ENCODE measurements at regions not wholly inside any gene's neighbourhood (a gene's known extent, or its start where the extent isn't known, plus 50 kb on each side); places are given as distances from the start of the nearest gene placed in this dataset.

DNA sequence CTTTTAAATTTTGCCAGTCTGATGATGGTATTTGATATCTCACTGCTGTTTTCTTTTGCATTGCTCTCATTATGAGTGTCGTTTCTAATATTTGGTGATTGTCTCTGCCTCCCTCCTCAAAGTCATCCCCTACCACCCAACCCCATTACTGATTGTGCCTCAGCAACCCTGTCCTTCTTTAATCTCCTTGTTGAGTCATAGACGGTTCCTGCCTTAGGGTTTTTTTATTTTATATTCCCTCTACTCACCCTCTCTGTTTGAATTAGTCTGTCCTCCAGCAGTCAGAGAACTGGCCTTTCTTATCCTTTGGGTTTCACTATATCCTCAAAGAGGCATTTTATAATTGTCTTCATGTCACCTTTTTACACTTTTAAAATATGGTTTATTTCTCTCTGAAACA lies 409.3 kb upstream of the CPEB2 start:
- DNase-seq, result no peak

DNA sequence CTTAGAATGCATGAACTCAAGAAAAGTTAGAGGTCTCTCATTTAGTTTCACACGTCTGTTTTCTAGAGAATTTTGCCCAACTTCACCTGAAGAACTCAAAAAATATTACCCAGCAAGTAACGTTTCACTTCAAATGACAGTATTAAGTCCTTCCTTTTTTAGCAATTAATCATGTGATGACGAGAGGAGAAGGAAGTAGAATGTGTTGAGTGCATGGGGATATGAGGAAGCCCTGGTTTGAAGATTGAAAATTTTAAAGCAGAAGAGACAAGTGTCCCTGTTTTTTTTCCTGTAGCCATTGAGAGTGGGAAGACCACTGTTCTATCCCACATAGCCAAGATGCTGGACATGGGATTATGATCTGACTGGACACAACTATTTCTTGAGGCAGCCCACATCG lies 406.3 kb upstream of the CPEB2 start:
- DNase-seq, result peak; percentile 1 to 25

GRCh38 chr4:14596437-14596836 lies 405.8 kb upstream of the CPEB2 start:
- DNase-seq, result no peak

- no peak for DNase-seq
Measured at GRCh38 chr4:14596904-14597303, 405.4 kb upstream of the CPEB2 start.

GRCh38 chr4:14602206-14602605 lies 400.1 kb upstream of the CPEB2 start:
- DNase-seq, result no peak

- no peak for DNase-seq
Measured at GRCh38 chr4:14607001-14607400, 395.3 kb upstream of the CPEB2 start.

DNA sequence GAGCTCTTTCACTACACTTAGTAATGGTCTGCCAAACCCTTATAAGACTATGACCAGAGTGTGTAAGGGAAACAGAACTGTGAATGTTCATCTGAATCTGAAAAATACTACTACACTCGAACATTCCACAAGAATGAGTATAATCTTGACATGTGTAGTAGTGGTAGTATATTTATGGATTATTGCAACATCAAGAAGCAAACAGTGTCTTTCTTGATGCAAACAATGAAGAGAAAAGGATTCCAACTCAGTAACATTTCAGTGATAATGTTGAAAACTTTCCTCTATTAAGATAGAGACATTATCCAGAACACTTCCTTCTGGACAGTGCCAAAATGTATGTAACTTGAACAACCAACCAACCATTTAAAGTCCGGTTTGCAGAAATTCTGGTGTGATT lies 394.7 kb upstream of the CPEB2 start:
- no peak for DNase-seq

GRCh38 chr4:14608630-14609029 lies 393.7 kb upstream of the CPEB2 start:
- no peak for DNase-seq

DNA sequence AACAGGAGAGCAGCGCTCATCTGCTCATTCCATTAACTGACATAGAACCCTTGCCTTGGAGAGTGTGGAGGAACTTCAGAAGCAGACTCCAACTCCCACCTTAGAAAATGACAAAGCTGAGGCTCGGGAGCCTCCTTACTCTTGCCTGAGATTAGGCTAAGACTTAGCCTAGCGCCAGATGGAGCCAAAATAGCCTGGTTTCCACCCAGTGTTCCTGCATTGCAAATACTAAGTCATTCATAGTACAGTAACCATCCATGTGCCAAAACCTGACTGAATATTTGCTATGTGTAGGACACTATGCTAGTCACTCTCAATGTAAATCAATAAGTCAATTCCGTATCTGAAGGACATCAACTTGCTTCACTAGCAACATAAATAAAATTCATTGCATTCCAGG lies 387.4 kb upstream of the CPEB2 start:
- DNase-seq, result no peak

DNA sequence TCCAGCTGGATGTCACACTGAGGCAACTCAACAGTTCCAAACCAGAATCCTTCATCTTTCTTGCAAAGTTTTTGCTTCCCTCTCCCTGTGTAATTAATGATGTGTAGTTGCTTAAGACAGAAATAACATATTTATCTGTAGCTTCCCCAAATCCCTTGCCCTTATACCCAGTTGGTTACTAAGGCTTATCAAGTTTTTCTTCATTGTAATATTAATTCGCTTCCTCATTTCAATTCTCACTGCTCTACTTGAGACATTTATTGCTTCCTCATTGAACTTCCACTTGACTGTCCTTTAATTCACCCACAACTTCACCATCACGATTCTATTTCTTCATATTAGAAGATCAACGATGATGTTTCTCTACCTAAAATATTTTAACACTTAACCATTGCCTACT lies 386.6 kb upstream of the CPEB2 start:
- peak; percentile 15 to 18 for DNase-seq

DNA sequence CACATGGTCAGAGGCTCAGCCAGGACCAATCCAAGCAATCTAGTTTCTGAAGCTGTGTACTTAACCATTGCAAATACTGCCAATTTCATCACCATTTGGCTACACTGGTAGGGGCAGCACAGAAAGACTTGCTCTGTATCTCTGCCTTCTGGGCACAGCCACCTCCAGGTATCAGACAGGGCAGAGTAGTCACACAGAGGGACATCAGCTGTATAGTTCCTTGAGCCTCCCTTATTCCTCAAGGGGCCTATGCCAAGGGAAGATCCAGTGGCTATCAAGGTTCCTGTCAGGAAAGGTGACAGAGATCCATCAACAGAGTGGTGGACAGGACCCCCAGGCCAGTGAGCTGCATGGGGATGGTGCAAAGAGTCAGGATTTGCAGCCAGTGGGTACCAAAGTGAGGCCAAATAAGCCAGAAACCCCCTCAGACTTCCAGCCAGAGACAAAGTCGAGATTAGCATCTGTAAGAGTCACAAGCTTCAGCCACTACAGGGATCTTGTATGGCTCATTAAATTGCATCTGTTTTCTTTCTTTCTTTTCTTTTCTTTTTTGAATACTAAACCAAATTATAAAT lies 381.6 kb upstream of the CPEB2 start:
- DNase-seq, result no peak

DNA sequence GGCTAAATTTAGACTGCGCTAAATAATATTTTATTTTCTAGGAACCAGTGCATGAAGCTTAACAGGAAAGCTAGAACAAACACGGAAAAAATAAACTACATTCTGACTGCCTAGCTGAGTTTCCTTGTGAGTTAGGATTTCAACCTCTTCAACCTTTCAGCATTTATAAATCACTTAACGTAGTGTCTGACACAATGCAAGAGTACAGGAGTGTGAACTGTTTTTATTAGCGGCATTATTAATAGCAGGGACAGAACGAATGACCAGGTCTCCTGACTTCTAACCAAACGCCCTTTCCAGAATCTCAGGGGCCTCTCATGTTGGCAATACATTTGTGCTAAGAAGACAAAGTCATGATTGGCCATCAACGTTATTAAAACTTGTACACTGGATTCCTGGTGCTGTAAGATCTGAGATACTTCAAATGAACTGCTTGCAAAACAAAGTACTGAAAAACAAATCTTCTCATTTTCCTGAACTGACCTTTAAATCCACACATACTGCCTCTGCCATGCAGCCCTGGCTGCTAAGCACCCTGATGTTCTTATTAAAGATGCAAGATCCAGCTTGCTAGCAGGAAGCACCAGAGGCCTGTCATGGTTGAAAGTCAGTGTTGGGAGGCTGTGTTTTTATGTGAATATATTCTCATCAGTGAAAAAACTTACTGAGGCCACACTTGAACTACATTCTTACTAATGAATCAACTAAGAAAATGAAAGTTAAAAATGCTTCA lies 380.4 kb upstream of the CPEB2 start:
- DNase-seq, result no peak

DNA sequence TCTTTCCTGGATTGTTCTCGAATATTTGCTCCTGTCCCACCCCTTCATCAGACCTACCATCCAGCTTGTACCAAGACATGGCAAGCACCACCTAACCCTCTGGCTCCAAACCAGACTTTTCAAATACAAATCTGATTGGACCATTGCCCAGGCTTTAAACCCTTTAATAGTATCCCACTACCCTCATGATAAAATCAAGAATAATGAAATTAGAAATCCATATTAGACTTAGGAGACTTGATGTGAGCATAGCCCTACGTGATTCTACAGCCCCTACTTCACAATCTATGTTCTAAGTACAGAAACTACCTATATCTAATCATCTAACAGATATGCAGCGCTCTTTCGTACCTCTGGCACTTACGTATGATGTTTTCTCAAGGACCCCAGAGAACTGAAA lies 375.2 kb upstream of the CPEB2 start:
- DNase-seq, result no peak

DNA sequence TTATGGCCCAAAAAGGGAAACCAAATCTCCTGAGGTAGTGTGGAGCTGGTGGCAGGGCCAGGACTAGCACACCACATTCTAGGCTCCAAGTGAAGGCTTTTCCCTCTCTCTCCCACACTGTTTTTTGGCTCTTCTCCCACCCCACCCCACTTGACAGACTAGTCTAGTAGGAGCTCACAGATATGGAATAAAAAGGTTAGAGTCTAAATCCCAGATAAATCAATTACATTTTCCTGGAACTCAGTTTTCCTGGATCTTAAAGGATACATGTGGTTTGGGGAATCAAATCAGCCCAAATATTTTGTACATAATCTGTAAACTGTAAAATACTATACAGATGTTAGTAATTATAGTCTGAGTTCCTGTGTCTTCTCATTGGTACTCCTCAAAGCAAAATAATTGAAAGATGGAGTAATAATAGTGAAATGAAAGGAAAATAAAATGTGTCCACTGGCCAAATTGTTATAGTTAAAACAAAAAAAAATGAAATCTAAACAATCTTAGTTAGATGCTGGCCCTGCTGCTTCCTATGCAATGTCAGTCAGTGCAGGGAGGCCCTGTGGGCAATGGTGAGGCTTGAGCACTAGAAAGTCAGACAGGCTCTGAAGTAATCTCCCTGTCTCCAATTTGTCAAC lies 370.4 kb upstream of the CPEB2 start:
- DNase-seq, result no peak

- DNase-seq, result no peak
Measured at GRCh38 chr4:14636563-14636962, 365.7 kb upstream of the CPEB2 start.

DNA sequence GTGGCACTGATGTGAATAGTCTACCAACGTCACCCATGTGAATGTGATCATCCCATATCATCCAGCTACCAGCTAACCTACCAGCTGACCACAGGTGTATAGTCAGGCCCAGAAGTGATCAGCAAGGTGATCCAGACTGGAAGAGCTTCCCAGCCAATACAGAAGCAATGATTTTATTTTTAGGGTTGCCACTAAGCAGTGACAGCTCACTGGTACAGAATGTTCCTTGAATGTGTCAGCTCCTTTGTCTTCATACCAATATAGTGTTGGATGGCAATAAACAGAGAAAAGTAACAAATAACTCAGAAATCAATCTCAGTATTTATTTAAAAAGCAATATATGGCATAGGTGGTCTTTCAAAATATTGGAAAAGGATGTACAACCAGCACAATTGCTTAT lies 361.8 kb upstream of the CPEB2 start:
- DNase-seq, result no peak

- no peak for DNase-seq
Measured at GRCh38 chr4:14641871-14642270, 360.4 kb upstream of the CPEB2 start.

GRCh38 chr4:14644580-14645282 lies 357.6 kb upstream of the CPEB2 start:
- DNase-seq, result no peak

- no peak for DNase-seq
Measured at GRCh38 chr4:14646831-14647230, 355.4 kb upstream of the CPEB2 start.

GRCh38 chr4:14650127-14650526 lies 352.2 kb upstream of the CPEB2 start:
- DNase-seq, result no peak

DNA sequence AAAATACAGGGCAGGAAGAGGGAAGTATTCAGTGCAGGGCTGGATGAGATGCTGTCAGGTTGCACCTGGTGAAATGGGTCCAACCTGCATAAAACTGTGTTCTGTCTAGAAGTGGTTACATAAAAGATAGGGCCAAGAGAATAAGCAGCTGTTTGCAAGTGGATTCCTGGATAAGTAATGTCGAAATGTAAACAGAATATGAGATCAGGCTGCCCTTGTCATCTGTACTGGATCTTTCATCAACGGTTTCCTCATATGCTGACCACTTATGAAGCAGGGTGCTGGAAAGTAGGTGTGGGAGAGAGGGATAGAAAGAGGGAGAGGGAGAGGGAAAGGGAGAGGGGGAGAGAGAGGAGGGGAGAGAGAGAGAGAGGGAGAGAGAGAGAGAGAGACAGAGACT lies 349.8 kb upstream of the CPEB2 start:
- DNase-seq, result no peak

GRCh38 chr4:14653338-14653737 lies 348.9 kb upstream of the CPEB2 start:
- DNase-seq, result no peak

- DNase-seq, result no peak
Measured at GRCh38 chr4:14659286-14659685, 343.0 kb upstream of the CPEB2 start.

GRCh38 chr4:14667624-14668151 lies 334.6 kb upstream of the CPEB2 start:
- no peak for DNase-seq

Measured in inflammatory macrophage treated with lipopolysaccharide for 1 hour (primary cell).